ENCODE measurements at regions not wholly inside any gene's neighbourhood (a gene's known extent, or its start where the extent isn't known, plus 50 kb on each side); places are given as distances from the start of the nearest gene placed in this dataset.

GRCh38 chr15:31268911-31269784, 57.5 kb upstream of the KLF13 start:
- TF ChIP-seq POLR2A (IDR thresholded peaks at IDR 0.05): no peak
- no peak for TF ChIP-seq CTCF (IDR thresholded peaks at IDR 0.05)
- TF ChIP-seq POLR2AphosphoS5 (IDR thresholded peaks at IDR 0.05): no peak

Data from prostate gland (tissue), 2 donors.